Neural cell (in vitro differentiated cells): ENCODE measurements at regions not wholly inside any gene's neighbourhood (a gene's known extent, or its start where the extent isn't known, plus 50 kb on each side); places are given as distances from the start of the nearest gene placed in this dataset.

Source experiments
- H2AFZ ChIP-seq: fragments of 200-600, 300-800 bp; sonication (generic), shearing (Covaris generic); 2 replicates; pipeline ENCODE4 v1.6.0; 2014; ENCODE audit warnings: low read depth, mild to moderate bottlenecking, antibody characterized with exemption, low read length, moderate library complexity
- H3F3A ChIP-seq: fragments of 200-600 bp; shearing (Covaris generic); 2 replicates; pipeline ENCODE4 v1.6.1; 2016; ENCODE audit warnings: mild to moderate bottlenecking, moderate library complexity, mixed read lengths, antibody characterized with exemption, low read length; ENCODE audit not compliant: insufficient read depth, poor library complexity, severe bottlenecking
- H3K27ac ChIP-seq: fragments of 200-600, 300-800 bp; sonication (generic), shearing (Covaris generic); 2 replicates; pipeline ENCODE4 v1.5.1; 2014; ENCODE audit warnings: mild to moderate bottlenecking, low read length, moderate library complexity
- H3K27me3 ChIP-seq: fragments of 300-800, 200-600 bp; sonication (generic), shearing (Covaris generic); 2 replicates; pipeline ENCODE4 v1.6.0; 2014; ENCODE audit warnings: mild to moderate bottlenecking, low read depth, low read length, moderate library complexity; ENCODE audit not compliant: insufficient read depth
- H3K36me3 ChIP-seq: fragments of 300-800, 200-600 bp; sonication (generic), shearing (Covaris generic); 2 replicates; pipeline ENCODE4 v1.5.1; 2014; ENCODE audit warnings: mild to moderate bottlenecking, antibody characterized with exemption, low read length, moderate library complexity; ENCODE audit not compliant: insufficient read depth
- H3K4me2 ChIP-seq: fragments of 300-800, 200-600 bp; sonication (generic), shearing (Covaris generic); 2 replicates; pipeline ENCODE4 v1.6.0; 2014; ENCODE audit warnings: mild to moderate bottlenecking, low read length
- H3K4me3 ChIP-seq: fragments of 300-800, 200-600 bp; sonication (generic), shearing (Covaris generic); 2 replicates; pipeline ENCODE4 v1.5.1; 2014; ENCODE audit warnings: mild to moderate bottlenecking, low read length, moderate library complexity
- H3K79me2 ChIP-seq: fragments of 200-600 bp; shearing (Covaris generic); replicated peaks from 2 replicates; pipeline ENCODE4 v1.6.0; 2014; ENCODE audit warnings: mild to moderate bottlenecking, low read length, moderate library complexity; ENCODE audit not compliant: insufficient read depth
- H3K9ac ChIP-seq: fragments of 300-800, 200-600 bp; sonication (generic), shearing (Covaris generic); 2 replicates; pipeline ENCODE4 v1.6.1; 2016; ENCODE audit warnings: mild to moderate bottlenecking, low read length, mixed read lengths
- H3K9me2 ChIP-seq: fragments of 200-600 bp; shearing (Covaris generic); 2 replicates; pipeline ENCODE4 v1.6.1; 2016; ENCODE audit warnings: mild to moderate bottlenecking, low read length, mixed read lengths; ENCODE audit not compliant: insufficient read depth
- H3K9me3 ChIP-seq: fragments of 200-600, 300-800 bp; sonication (generic), shearing (Covaris generic); 2 replicates; pipeline ENCODE4 v1.6.1; 2016; ENCODE audit warnings: mild to moderate bottlenecking, mixed run types, low read length, moderate library complexity, mixed read lengths
- H4K20me1 ChIP-seq: fragments of 200-600 bp; shearing (Covaris generic); 2 replicates; pipeline ENCODE4 v1.6.1; 2016; ENCODE audit warnings: mild to moderate bottlenecking, mixed run types; ENCODE audit not compliant: insufficient read depth
- EP300 ChIP-seq: fragments of 450-650 bp; conservative IDR thresholded peaks from 2 replicates; pipeline ENCODE4 v1.6.1; 2014; ENCODE audit warnings: antibody characterized with exemption, mild to moderate bottlenecking, moderate library complexity; ENCODE audit not compliant: poor library complexity, severe bottlenecking
- EZH2 ChIP-seq: fragments of 200-600, 300-800 bp; shearing (Covaris generic), sonication (generic); IDR thresholded peaks from 2 replicates; pipeline ENCODE4 v1.6.1; 2014; ENCODE audit warnings: antibody characterized with exemption, low read length, borderline replicate concordance, mild to moderate bottlenecking; ENCODE audit not compliant: insufficient read depth, poor library complexity, severe bottlenecking
- MXI1 ChIP-seq: fragments of 450-650 bp; conservative IDR thresholded peaks from 2 replicates; pipeline ENCODE4 v1.6.1; 2014; ENCODE audit warnings: antibody characterized with exemption, mild to moderate bottlenecking; ENCODE audit not compliant: poor library complexity, severe bottlenecking
- POLR2AphosphoS5 ChIP-seq: IDR thresholded peaks from 2 replicates; pipeline ENCODE4 v1.6.1; 2012
- RAD21 ChIP-seq: fragments of 450-650 bp; conservative IDR thresholded peaks from 2 replicates; pipeline ENCODE4 v1.6.1; 2014; ENCODE audit warnings: antibody characterized with exemption, mild to moderate bottlenecking, moderate library complexity
- SMC3 ChIP-seq: fragments of 450-650 bp; conservative IDR thresholded peaks from 2 replicates; pipeline ENCODE4 v1.6.1; 2014; ENCODE audit warnings: antibody characterized with exemption, mild to moderate bottlenecking, moderate library complexity; ENCODE audit not compliant: poor library complexity
- TAF1 ChIP-seq: IDR thresholded peaks from 2 replicates; pipeline ENCODE4 v1.6.1; 2012; ENCODE audit warnings: low read depth
- TF ChIP-seq, protein P1 (sequence below): IDR thresholded peaks from 2 replicates; pipeline ENCODE4 v1.6.1; 2012; ENCODE audit warnings: borderline replicate concordance
- TF ChIP-seq, protein P2 (sequence below): fragments of 450-650 bp; IDR thresholded peaks from 2 replicates; pipeline ENCODE4 v1.5.1; 2014; ENCODE audit warnings: antibody characterized with exemption, mild to moderate bottlenecking, moderate library complexity; ENCODE audit not compliant: poor library complexity, severe bottlenecking

DNA sequence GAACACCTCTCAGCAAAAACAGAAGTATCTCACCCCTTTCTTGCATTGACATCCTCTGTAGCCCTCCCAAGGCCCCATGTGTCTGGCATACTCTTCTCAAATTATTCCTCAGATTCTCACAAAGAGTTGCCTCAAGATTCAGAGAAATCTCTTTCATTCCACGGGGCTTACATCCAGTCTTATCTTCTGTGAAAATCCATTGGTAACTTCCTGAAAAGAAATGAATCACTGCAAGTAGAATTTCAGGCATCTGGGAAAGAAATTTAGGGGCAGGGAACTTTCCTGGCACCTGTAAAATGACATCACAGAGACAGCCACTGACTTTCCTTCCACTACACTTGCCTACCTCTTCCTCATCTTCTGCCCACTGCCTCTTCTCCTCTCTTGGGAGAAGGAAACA is 182.5 kb upstream of the ARHGEF9 start:
- Histone ChIP-seq H3K27ac (no peak overlapping the region), H3K27me3 (no peaks in the 10 kb centered on the region), H3K9me3 (no peaks in the 10 kb centered on the region), H3K4me3 (no peak overlapping the region), H4K20me1 (no peaks in the 10 kb centered on the region), H3K4me2 (no peak overlapping the region), H2AFZ (no peak overlapping the region), H3K9ac (no peak overlapping the region), H3K9me2 (no peaks in the 10 kb centered on the region), H3K79me2 (no peaks in the 10 kb centered on the region), H3F3A (no peaks in the 10 kb centered on the region), H3K36me3 (no peaks in the 10 kb centered on the region)
- TF ChIP-seq POLR2AphosphoS5 (no peak), RAD21 (no peak), EZH2 (no peak), EP300 (no peak), MXI1 (no peak)
- TF ChIP-seq, protein P1, sequence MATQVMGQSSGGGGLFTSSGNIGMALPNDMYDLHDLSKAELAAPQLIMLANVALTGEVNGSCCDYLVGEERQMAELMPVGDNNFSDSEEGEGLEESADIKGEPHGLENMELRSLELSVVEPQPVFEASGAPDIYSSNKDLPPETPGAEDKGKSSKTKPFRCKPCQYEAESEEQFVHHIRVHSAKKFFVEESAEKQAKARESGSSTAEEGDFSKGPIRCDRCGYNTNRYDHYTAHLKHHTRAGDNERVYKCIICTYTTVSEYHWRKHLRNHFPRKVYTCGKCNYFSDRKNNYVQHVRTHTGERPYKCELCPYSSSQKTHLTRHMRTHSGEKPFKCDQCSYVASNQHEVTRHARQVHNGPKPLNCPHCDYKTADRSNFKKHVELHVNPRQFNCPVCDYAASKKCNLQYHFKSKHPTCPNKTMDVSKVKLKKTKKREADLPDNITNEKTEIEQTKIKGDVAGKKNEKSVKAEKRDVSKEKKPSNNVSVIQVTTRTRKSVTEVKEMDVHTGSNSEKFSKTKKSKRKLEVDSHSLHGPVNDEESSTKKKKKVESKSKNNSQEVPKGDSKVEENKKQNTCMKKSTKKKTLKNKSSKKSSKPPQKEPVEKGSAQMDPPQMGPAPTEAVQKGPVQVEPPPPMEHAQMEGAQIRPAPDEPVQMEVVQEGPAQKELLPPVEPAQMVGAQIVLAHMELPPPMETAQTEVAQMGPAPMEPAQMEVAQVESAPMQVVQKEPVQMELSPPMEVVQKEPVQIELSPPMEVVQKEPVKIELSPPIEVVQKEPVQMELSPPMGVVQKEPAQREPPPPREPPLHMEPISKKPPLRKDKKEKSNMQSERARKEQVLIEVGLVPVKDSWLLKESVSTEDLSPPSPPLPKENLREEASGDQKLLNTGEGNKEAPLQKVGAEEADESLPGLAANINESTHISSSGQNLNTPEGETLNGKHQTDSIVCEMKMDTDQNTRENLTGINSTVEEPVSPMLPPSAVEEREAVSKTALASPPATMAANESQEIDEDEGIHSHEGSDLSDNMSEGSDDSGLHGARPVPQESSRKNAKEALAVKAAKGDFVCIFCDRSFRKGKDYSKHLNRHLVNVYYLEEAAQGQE, result no peak

DNA sequence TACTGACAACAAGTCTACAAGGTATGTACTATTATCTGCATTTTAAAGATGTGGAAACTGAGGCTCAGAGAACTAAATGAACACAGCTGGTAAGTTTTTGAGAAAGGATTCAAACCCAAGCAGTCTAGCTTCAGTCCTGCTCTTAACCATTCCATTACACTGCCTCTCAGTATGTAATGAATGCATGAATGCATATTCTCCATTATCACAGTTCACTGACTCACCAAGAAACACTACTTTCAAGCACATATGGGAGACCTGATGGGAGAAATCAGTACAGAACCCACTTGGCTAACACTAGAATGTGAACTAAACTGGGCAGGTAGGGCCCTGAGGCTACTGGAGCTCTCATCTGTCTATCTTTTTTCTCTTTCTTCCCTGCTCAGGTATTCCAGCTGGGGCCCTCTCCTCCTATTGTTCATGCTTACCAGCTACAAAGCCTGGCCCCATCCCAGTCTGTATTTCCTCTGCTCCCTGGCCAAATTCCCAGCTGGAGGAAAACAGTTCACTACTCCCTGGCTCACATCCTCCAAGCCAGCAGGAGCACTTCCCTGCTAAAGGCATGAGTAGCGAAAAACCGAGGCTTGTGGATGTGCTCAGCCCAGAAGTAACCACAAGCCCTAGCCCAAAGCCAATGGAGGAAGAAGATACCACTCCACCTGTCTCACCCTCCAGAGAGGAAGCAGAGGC is 178.2 kb upstream of the ARHGEF9 start:
- no peak overlapping the region for H3K4me2 ChIP-seq
- H3F3A ChIP-seq, result no peaks in the 10 kb centered on the region
- no peak overlapping the region for H3K4me3 ChIP-seq
- no peaks in the 10 kb centered on the region for H3K79me2 ChIP-seq
- H3K9me2 ChIP-seq, result no peaks in the 10 kb centered on the region
- H3K9ac ChIP-seq, result no peak overlapping the region
- no peaks in the 10 kb centered on the region for H3K36me3 ChIP-seq
- TF ChIP-seq SMC3, result no peak
- TF ChIP-seq EP300, result no peak
- TF ChIP-seq RAD21, result no peak
- no peak for TF ChIP-seq MXI1
- TF ChIP-seq TAF1, result no peak
- TF ChIP-seq EZH2, result no peak
- TF ChIP-seq, protein P2, sequence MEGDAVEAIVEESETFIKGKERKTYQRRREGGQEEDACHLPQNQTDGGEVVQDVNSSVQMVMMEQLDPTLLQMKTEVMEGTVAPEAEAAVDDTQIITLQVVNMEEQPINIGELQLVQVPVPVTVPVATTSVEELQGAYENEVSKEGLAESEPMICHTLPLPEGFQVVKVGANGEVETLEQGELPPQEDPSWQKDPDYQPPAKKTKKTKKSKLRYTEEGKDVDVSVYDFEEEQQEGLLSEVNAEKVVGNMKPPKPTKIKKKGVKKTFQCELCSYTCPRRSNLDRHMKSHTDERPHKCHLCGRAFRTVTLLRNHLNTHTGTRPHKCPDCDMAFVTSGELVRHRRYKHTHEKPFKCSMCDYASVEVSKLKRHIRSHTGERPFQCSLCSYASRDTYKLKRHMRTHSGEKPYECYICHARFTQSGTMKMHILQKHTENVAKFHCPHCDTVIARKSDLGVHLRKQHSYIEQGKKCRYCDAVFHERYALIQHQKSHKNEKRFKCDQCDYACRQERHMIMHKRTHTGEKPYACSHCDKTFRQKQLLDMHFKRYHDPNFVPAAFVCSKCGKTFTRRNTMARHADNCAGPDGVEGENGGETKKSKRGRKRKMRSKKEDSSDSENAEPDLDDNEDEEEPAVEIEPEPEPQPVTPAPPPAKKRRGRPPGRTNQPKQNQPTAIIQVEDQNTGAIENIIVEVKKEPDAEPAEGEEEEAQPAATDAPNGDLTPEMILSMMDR, result no peak
- TF ChIP-seq POLR2AphosphoS5, result no peak
- TF ChIP-seq, protein P1, result no peak
- no peaks in the 10 kb centered on the region for H4K20me1 ChIP-seq
- H3K27ac ChIP-seq, result no peak overlapping the region
- H3K27me3 ChIP-seq, result no peaks in the 10 kb centered on the region
- no peak overlapping the region for H2AFZ ChIP-seq
- no peaks in the 10 kb centered on the region for H3K9me3 ChIP-seq
